Uterus (tissue), 2 donors: ENCODE measurements at regions not wholly inside any gene's neighbourhood (a gene's known extent, or its start where the extent isn't known, plus 50 kb on each side); places are given as distances from the start of the nearest gene placed in this dataset.

Experiments used
- POLR2A ChIP-seq, 2 donors: fragments of 450-650 bp; IDR thresholded peaks; one replicate each; pipeline ENCODE4 v1.6.1; 2016; ENCODE audit warnings: antibody characterized with exemption in 2 of 2, mild to moderate bottlenecking in 1 of 2, moderate library complexity in 1 of 2
- TF ChIP-seq, protein P1 (sequence below), 4 experiments: fragments of 200-600 bp in 2 of 4; fragments of 450-650 bp in 2 of 4; sonication (generic) in 2 of 4; IDR thresholded peaks; one replicate each; pipeline ENCODE4 v1.5.1; 2016 to 2019; ENCODE audit warnings: antibody characterized with exemption in 4 of 4, mild to moderate bottlenecking in 2 of 4, moderate library complexity in 1 of 4

DNA sequence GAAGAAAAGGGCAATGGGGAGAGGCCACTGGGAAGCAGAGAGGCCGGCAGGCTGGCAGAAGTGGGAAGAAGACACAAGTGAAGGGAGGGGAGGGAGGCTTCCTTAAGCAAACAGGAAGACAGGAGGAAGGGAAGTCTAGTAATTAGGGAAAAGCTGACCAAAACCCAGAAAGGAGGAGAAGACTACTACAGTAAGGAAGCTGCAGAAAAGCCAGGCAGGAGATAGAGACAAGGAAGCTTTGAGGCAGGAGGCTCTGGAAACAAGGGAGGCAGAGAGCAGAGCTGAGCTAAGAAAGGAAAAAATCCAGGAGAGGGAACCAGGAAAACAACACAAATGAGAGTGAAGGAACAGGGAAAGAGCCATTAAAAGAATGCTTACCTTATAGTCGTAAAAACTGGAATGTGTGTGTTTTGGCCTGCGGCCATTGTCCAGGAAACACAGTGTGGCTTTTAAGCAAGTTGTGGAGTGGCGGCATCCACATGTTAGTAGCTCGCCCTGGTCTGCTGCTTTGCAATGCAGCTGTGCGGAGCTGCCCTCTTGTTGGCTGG lies 317.1 kb upstream of the CLINT1 start:
- TF ChIP-seq, protein P1, sequence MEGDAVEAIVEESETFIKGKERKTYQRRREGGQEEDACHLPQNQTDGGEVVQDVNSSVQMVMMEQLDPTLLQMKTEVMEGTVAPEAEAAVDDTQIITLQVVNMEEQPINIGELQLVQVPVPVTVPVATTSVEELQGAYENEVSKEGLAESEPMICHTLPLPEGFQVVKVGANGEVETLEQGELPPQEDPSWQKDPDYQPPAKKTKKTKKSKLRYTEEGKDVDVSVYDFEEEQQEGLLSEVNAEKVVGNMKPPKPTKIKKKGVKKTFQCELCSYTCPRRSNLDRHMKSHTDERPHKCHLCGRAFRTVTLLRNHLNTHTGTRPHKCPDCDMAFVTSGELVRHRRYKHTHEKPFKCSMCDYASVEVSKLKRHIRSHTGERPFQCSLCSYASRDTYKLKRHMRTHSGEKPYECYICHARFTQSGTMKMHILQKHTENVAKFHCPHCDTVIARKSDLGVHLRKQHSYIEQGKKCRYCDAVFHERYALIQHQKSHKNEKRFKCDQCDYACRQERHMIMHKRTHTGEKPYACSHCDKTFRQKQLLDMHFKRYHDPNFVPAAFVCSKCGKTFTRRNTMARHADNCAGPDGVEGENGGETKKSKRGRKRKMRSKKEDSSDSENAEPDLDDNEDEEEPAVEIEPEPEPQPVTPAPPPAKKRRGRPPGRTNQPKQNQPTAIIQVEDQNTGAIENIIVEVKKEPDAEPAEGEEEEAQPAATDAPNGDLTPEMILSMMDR (IDR thresholded peaks at IDR 0.05): no peak
- no peak for TF ChIP-seq POLR2A (IDR thresholded peaks at IDR 0.05)
